H9 (cell line): ENCODE measurements at regions not wholly inside any gene's neighbourhood (a gene's known extent, or its start where the extent isn't known, plus 50 kb on each side); places are given as distances from the start of the nearest gene placed in this dataset.

Experiments used
- DNase-seq: peaks from one replicate; pipeline ENCODE4 v3.0.0-alpha.2; 2017
- H2AFZ ChIP-seq: one replicate; pipeline ENCODE4 v1.6.1; 2013; ENCODE audit warnings: mild to moderate bottlenecking, low read length, control low read depth, moderate library complexity
- H2AK5ac ChIP-seq: 2 replicates; pipeline ENCODE4 v1.6.1; 2013; ENCODE audit warnings: low read length, control low read depth, mixed read lengths; ENCODE audit not compliant: insufficient read length
- H2BK120ac ChIP-seq: one replicate; pipeline ENCODE4 v1.6.1; 2013; ENCODE audit warnings: low read depth, mild to moderate bottlenecking, low read length, control low read depth, inconsistent platforms; ENCODE audit not compliant: poor library complexity, severe bottlenecking
- H2BK12ac ChIP-seq: 2 replicates; pipeline ENCODE4 v1.6.1; 2013; ENCODE audit warnings: low read length, control low read depth, mixed read lengths, low read depth; ENCODE audit not compliant: insufficient read length
- H2BK15ac ChIP-seq: 2 replicates; pipeline ENCODE4 v1.6.1; 2013; ENCODE audit warnings: low read depth, low read length, control low read depth
- H2BK20ac ChIP-seq: one replicate; pipeline ENCODE4 v1.6.1; 2013; ENCODE audit warnings: low read depth, mild to moderate bottlenecking, low read length, control low read depth, inconsistent platforms; ENCODE audit not compliant: poor library complexity, severe bottlenecking
- H2BK5ac ChIP-seq: 2 replicates; pipeline ENCODE4 v1.6.1; 2013; ENCODE audit warnings: low read length, control low read depth, mixed read lengths; ENCODE audit not compliant: insufficient read length
- H3K14ac ChIP-seq: 2 replicates; pipeline ENCODE4 v1.6.1; 2013; ENCODE audit warnings: low read length, control low read depth; ENCODE audit not compliant: insufficient read depth
- H3K18ac ChIP-seq: 2 replicates; pipeline ENCODE4 v1.6.1; 2013; ENCODE audit warnings: low read depth, mild to moderate bottlenecking, mixed read lengths, low read length, control low read depth; ENCODE audit not compliant: insufficient read length
- H3K23ac ChIP-seq: 2 replicates; pipeline ENCODE4 v1.6.1; 2013; ENCODE audit warnings: low read length, control low read depth, mixed read lengths, low read depth; ENCODE audit not compliant: insufficient read length
- H3K23me2 ChIP-seq: 2 replicates; pipeline ENCODE4 v1.6.1; 2013; ENCODE audit warnings: low read depth, mild to moderate bottlenecking, mixed read lengths, low read length, control low read depth; ENCODE audit not compliant: insufficient read length, poor library complexity, severe bottlenecking
- H3K27ac ChIP-seq: 2 replicates; pipeline ENCODE4 v1.5.1; 2013; ENCODE audit warnings: low read length, control low read depth, mixed read lengths, low read depth; ENCODE audit not compliant: insufficient read length
- H3K27me3 ChIP-seq: 2 replicates; pipeline ENCODE4 v1.6.1; 2013; ENCODE audit warnings: low read length, control low read depth, inconsistent platforms; ENCODE audit not compliant: insufficient read depth
- H3K4ac ChIP-seq: 2 replicates; pipeline ENCODE4 v1.6.1; 2013; ENCODE audit warnings: low read depth, mild to moderate bottlenecking, control low read depth, inconsistent platforms, low read length, moderate library complexity
- H3K4me1 ChIP-seq: 2 replicates; pipeline ENCODE4 v1.6.1; 2013; ENCODE audit warnings: low read length, control low read depth, inconsistent platforms; ENCODE audit not compliant: insufficient read depth
- H3K4me2 ChIP-seq: 2 replicates; pipeline ENCODE4 v1.6.1; 2013; ENCODE audit warnings: low read length, control low read depth, mixed read lengths; ENCODE audit not compliant: insufficient read length, insufficient read depth
- H3K56ac ChIP-seq: 2 replicates; pipeline ENCODE4 v1.6.1; 2013; ENCODE audit warnings: low read depth, mild to moderate bottlenecking, mixed read lengths, low read length, control low read depth; ENCODE audit not compliant: insufficient read length
- H3K79me1 ChIP-seq: 2 replicates; pipeline ENCODE4 v1.6.1; 2013; ENCODE audit warnings: low read depth, mild to moderate bottlenecking, moderate library complexity, low read length, control low read depth, inconsistent platforms; ENCODE audit not compliant: insufficient read depth, poor library complexity, severe bottlenecking
- H3K79me2 ChIP-seq: 2 replicates; pipeline ENCODE4 v1.6.1; 2013; ENCODE audit warnings: low read length, control low read depth, inconsistent platforms; ENCODE audit not compliant: insufficient read depth
- H3K9ac ChIP-seq: 2 replicates; pipeline ENCODE4 v1.6.1; 2013; ENCODE audit warnings: low read length, control low read depth, mixed read lengths; ENCODE audit not compliant: insufficient read length; ENCODE audit errors: extremely low read depth
- H3K9me3 ChIP-seq: one replicate; pipeline ENCODE4 v1.6.1; 2013; ENCODE audit warnings: low read depth, low read length, inconsistent platforms; ENCODE audit not compliant: control insufficient read depth
- H3T11ph ChIP-seq: one replicate; pipeline ENCODE4 v1.6.1; 2013; ENCODE audit warnings: mild to moderate bottlenecking, low read length, control low read depth, inconsistent platforms
- H4K20me1 ChIP-seq: one replicate; pipeline ENCODE4 v1.6.1; 2013; ENCODE audit not compliant: control insufficient read depth, insufficient read length, insufficient read depth
- H4K5ac ChIP-seq: 2 replicates; pipeline ENCODE4 v1.6.1; 2013; ENCODE audit warnings: low read depth, mild to moderate bottlenecking, mixed read lengths, low read length, control low read depth; ENCODE audit not compliant: insufficient read length
- H4K8ac ChIP-seq: replicated peaks from 2 replicates; pipeline ENCODE4 v1.6.1; 2013; ENCODE audit warnings: low read length, control low read depth, mixed read lengths, low read depth; ENCODE audit not compliant: insufficient read length
- H4K91ac ChIP-seq: 2 replicates; pipeline ENCODE4 v1.6.1; 2013; ENCODE audit warnings: low read depth, mild to moderate bottlenecking, moderate library complexity, mixed read lengths, low read length, control low read depth; ENCODE audit not compliant: insufficient read length
- H3K27ac Mint-ChIP-seq, 3 experiments: 2 replicates in 2 of 3; 3 replicates in 1 of 3; pipeline ENCODE4 v1.8.0; 2020 to 2021; ENCODE audit warnings: mixed read lengths in 3 of 3, mild to moderate bottlenecking in 1 of 3, moderate library complexity in 1 of 3
- H3K27me3 Mint-ChIP-seq: 2 replicates; pipeline ENCODE4 v1.8.0; 2021; ENCODE audit warnings: low read depth, mild to moderate bottlenecking, moderate library complexity, mixed read lengths
- H3K36me3 Mint-ChIP-seq, 3 experiments: 2 replicates in 2 of 3; 3 replicates in 1 of 3; pipeline ENCODE4 v1.8.0; 2020 to 2021; ENCODE audit warnings: low read depth in 3 of 3, mixed read lengths in 3 of 3; ENCODE audit not compliant: insufficient read depth in 1 of 3
- H3K4me1 Mint-ChIP-seq, 2 experiments: 2 replicates each; pipeline ENCODE4 v1.8.0; 2020; ENCODE audit warnings: mixed read lengths in 2 of 2
- H3K4me3 Mint-ChIP-seq, 2 experiments: 2 replicates in 1 of 2; 3 replicates in 1 of 2; pipeline ENCODE4 v1.8.0; 2020 to 2021; ENCODE audit warnings: mild to moderate bottlenecking in 2 of 2, mixed read lengths in 2 of 2, moderate library complexity in 1 of 2
- H3K9me3 Mint-ChIP-seq, 2 experiments: 2 replicates in 1 of 2; 3 replicates in 1 of 2; pipeline ENCODE4 v1.8.0; 2020; ENCODE audit warnings: mild to moderate bottlenecking in 2 of 2, mixed read lengths in 2 of 2, moderate library complexity in 1 of 2
- CTCF ChIP-seq: fragments of 200-600 bp; sonication (generic); conservative IDR thresholded peaks from 3 replicates; pipeline ENCODE4 v1.8.0; 2021; ENCODE audit warnings: antibody characterized with exemption, mild to moderate bottlenecking

- no peak overlapping the region for H4K8ac ChIP-seq
- H3K4ac ChIP-seq, result no peak overlapping the region
- H2BK120ac ChIP-seq, result no peak overlapping the region
- H2BK15ac ChIP-seq, result no peak overlapping the region
- no peak for TF ChIP-seq CTCF
- no peaks in the 10 kb centered on the region for H3K79me1 ChIP-seq
- H4K91ac ChIP-seq, result no peak overlapping the region
- no peaks in the 10 kb centered on the region for H3K4me1 Mint-ChIP-seq
- no peak overlapping the region for H3K56ac ChIP-seq
- H3K79me2 ChIP-seq, result no peaks in the 10 kb centered on the region
- no peaks in the 10 kb centered on the region for H3K27me3 ChIP-seq
- H2BK5ac ChIP-seq, result no peak overlapping the region
- H3K23ac ChIP-seq, result no peak overlapping the region
- H3K18ac ChIP-seq, result no peak overlapping the region
- no peaks in the 10 kb centered on the region for H3K27me3 Mint-ChIP-seq
- no peaks in the 10 kb centered on the region for H3K23me2 ChIP-seq
- H2BK20ac ChIP-seq, result no peak overlapping the region
- H4K5ac ChIP-seq, result no peak overlapping the region
- no peak overlapping the region for H3K4me2 ChIP-seq
- no peaks in the 10 kb centered on the region for H3K9me3 Mint-ChIP-seq
- no peak overlapping the region for H3K27ac Mint-ChIP-seq
- no peak overlapping the region for H2AK5ac ChIP-seq
- H3K9me3 ChIP-seq, result no peaks in the 10 kb centered on the region
- H3K36me3 Mint-ChIP-seq, result no peaks in the 10 kb centered on the region
- no peak for DNase-seq
- no peak overlapping the region for H2AFZ ChIP-seq
- H2BK12ac ChIP-seq, result no peak overlapping the region
- H3K4me1 ChIP-seq, result no peaks in the 10 kb centered on the region
- no peak overlapping the region for H3K14ac ChIP-seq
- H3K4me3 Mint-ChIP-seq, result no peak overlapping the region
- H3T11ph ChIP-seq, result no peak overlapping the region
- no peak overlapping the region for H3K9ac ChIP-seq
- no peaks in the 10 kb centered on the region for H4K20me1 ChIP-seq
- no peak overlapping the region for H3K27ac ChIP-seq
Observed at GRCh38 chr14:46057799-46058198, 593.8 kb downstream of the RPL10L start.
